ENCODE measurements at regions not wholly inside any gene's neighbourhood (a gene's known extent, or its start where the extent isn't known, plus 50 kb on each side); places are given as distances from the start of the nearest gene placed in this dataset.

- TF ChIP-seq FOXA1 (IDR thresholded peaks at IDR 0.05): no peak
- TF ChIP-seq CTCF (IDR thresholded peaks at IDR 0.05; ENCODE audit: low read depth, low read length, missing input control): no peak
- TF ChIP-seq HNF4A (conservative IDR thresholded peaks at IDR 0.05): no peak
- TF ChIP-seq EGR1 (IDR thresholded peaks at IDR 0.05; ENCODE audit: low read depth in 2 of 2): no peak
- TF ChIP-seq MAX (IDR thresholded peaks at IDR 0.05): no peak
- TF ChIP-seq TAF1 (conservative IDR thresholded peaks at IDR 0.05): no peak
Measured at GRCh38 chr2:42888321-42889245, 96.2 kb upstream of the HAAO start.

Data from liver (tissue), 3 donors.